Tibial nerve (tissue), 4 donors: ENCODE measurements at regions not wholly inside any gene's neighbourhood (a gene's known extent, or its start where the extent isn't known, plus 50 kb on each side); places are given as distances from the start of the nearest gene placed in this dataset.

Source experiments
- CTCF ChIP-seq, 5 experiments: fragments of 200-600 bp in 3 of 5; fragments of 450-650 bp in 2 of 5; sonication (generic) in 3 of 5; IDR thresholded peaks; one replicate each; pipeline ENCODE4 v1.5.1; 2016 to 2019; ENCODE audit warnings: antibody characterized with exemption in 5 of 5, mild to moderate bottlenecking in 3 of 5, moderate library complexity in 2 of 5
- EP300 ChIP-seq, 2 donors: sonication (generic); formaldehyde crosslinking; IDR thresholded peaks; one replicate each; pipeline ENCODE4 v1.6.1; 2017; ENCODE audit warnings: antibody characterized with exemption in 2 of 2, mild to moderate bottlenecking in 1 of 2
- POLR2A ChIP-seq, 2 donors: fragments of 450-650 bp; IDR thresholded peaks; one replicate each; pipeline ENCODE4 v1.6.1; 2017; ENCODE audit warnings: antibody characterized with exemption in 2 of 2, mild to moderate bottlenecking in 2 of 2, moderate library complexity in 2 of 2

DNA sequence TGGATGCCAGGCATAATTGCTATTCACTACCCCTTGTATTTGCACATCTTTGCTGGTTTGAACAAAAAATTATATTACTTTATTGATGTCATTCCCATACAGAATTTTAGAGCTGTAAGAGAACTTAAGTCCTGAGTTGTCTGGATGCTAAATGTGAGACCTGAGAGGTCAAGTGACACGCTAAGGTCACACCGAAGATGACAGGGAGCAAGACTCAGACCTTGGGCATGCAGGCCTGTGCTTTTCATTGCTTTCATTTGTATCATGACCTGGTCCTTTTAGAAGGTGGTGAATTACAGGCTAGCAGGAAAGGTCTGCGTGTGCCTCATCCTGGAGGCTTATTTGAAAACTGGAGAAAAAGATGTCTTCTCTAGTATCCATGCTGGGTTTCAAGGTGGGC is 312.0 kb upstream of the RASGRP1 start:
- TF ChIP-seq EP300 (IDR thresholded peaks at IDR 0.05) (no peak), CTCF (IDR thresholded peaks at IDR 0.05) (no peak), POLR2A (IDR thresholded peaks at IDR 0.05) (no peak)
